ENCODE measurements at regions not wholly inside any gene's neighbourhood (a gene's known extent, or its start where the extent isn't known, plus 50 kb on each side); places are given as distances from the start of the nearest gene placed in this dataset.

DNA sequence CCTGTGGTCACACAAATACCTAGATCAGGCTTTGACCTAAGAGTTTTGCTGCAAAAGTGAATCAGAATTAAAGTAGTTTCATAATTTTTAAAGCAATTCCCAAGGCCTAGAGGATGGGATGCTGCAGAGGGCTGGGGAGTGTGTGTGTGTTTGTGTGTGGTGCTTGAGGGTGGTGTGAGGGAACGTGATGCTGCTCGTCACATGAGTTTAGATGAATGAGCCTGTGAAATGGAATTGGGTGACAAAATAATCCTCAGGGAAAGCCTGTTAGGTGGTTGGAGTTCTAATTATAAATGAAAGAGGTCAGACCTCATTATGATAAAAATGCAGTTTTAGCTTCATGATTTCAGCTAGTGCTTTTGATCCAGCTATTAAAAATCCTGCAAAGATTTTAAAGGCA, 87.5 kb upstream of the TMEM170B start:
- TF ChIP-seq POLR2AphosphoS5 (IDR thresholded peaks at IDR 0.05): no peak
- TF ChIP-seq, protein P1, sequence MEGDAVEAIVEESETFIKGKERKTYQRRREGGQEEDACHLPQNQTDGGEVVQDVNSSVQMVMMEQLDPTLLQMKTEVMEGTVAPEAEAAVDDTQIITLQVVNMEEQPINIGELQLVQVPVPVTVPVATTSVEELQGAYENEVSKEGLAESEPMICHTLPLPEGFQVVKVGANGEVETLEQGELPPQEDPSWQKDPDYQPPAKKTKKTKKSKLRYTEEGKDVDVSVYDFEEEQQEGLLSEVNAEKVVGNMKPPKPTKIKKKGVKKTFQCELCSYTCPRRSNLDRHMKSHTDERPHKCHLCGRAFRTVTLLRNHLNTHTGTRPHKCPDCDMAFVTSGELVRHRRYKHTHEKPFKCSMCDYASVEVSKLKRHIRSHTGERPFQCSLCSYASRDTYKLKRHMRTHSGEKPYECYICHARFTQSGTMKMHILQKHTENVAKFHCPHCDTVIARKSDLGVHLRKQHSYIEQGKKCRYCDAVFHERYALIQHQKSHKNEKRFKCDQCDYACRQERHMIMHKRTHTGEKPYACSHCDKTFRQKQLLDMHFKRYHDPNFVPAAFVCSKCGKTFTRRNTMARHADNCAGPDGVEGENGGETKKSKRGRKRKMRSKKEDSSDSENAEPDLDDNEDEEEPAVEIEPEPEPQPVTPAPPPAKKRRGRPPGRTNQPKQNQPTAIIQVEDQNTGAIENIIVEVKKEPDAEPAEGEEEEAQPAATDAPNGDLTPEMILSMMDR (IDR thresholded peaks at IDR 0.05): no peak

All from stomach (tissue), 4 donors.